MG63 (cell line): ENCODE measurements at regions not wholly inside any gene's neighbourhood (a gene's known extent, or its start where the extent isn't known, plus 50 kb on each side); places are given as distances from the start of the nearest gene placed in this dataset.

Experiments
- DNase-seq: peaks from one replicate; pipeline ENCODE4 v3.0.0-alpha.2; 2020
- H3K27me3 ChIP-seq: fragments of 250-450 bp; sonication (Bioruptor Pico); 2 replicates; pipeline ENCODE4 v1.5.1; 2020; ENCODE audit warnings: mild to moderate bottlenecking, moderate library complexity
- H3K36me3 ChIP-seq: fragments of 250-450 bp; sonication (Bioruptor Pico); 2 replicates; pipeline ENCODE4 v1.5.1; 2020; ENCODE audit warnings: mild to moderate bottlenecking, moderate library complexity
- H3K4me3 ChIP-seq: fragments of 250-450 bp; sonication (Bioruptor Pico); 2 replicates; pipeline ENCODE4 v1.5.1; 2020; ENCODE audit warnings: mild to moderate bottlenecking, moderate library complexity
- H3K9me3 ChIP-seq: fragments of 250-450 bp; sonication (Bioruptor Pico); 2 replicates; pipeline ENCODE4 v1.5.1; 2020; ENCODE audit warnings: mild to moderate bottlenecking, moderate library complexity

DNA sequence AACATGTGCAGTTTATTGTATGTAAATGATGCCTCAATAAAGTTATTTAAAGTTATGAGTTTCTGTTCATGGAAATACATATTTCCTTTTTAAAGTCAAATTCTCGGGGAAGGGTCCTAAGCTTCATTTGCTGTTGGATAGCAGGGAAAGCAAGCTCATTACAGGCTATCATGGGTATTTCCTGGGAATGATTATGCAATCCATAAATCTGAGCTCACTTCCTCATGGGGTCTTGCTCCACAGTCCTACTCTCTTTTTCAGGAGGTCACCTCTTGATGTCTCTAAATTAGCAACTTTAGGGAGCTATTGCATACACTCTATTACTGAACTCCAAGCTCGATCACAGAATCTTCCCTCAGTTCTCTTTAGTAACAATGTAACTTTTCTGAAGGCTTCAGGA is 69.9 kb upstream of the TP63 start:
- H3K27me3 ChIP-seq: no peaks in the 10 kb centered on the region
- H3K4me3 ChIP-seq: no peak overlapping the region
- no peak for DNase-seq
- H3K36me3 ChIP-seq: no peaks in the 10 kb centered on the region
- no peaks in the 10 kb centered on the region; the same call in 1 of the 2 replicates for H3K9me3 ChIP-seq

DNA sequence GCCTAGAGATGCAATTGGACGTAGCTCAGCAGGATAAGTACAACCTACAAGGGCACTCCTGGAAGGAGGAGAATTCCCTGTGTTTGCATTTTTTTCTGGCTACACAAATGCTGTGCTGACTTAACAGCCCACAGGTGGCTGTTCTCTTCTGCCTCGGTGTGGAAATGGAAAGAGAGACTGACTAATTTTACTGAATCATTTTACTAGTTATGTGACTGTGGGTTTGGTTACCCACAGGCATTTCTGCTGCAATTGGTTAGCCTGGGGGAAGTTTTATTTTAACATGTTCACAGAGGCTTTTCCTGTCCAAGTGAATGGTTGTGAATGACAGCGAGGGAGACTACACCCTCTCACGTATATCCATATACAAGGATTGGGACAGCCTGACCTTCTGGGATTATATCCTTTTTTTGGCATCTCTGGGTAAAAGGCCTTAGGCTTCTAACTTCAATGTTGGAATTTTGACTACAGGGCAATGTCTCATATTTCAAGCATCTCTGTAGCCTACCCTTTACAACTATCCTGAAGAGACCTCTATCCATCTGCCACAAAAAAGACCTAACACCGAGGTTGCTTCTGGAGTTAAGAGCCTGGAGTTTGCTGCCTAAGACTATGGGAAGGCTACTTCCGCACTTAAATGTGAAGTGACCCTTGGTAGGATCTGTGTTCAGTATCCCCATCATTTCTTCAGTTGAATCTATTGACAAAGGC is 67.2 kb upstream of the TP63 start:
- DNase-seq: peak; percentile 64
- Histone ChIP-seq H3K27me3 (no peaks in the 10 kb centered on the region), H3K9me3 (no peaks in the 10 kb centered on the region), H3K4me3 (no peak overlapping the region), H3K36me3 (no peaks in the 10 kb centered on the region)

DNA sequence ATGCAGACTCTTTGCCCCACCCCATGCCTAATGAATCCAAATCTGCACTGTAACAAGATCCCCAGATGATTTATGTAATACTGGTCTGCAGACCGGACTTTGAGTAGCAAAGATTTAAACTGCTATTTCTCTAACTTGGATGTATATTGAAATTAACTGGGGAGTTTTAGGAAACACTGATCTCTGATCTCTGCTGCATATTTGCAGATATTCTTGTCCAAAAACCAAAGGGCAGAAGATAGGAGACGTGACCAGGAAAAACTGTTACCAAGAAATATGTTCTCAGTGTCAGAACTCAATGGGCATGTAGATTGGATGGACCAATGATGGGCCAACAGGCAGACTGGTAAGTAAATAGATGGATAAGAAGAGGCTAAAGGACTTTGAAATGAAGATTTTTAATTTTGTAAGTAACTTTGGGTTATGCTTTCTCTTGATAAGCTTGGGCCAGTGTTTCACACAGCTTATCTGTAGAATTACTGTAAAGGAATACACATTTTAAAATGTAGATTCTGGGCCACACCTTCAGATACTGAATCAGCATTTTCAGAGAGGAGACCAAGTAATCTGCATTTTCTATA is 64.5 kb upstream of the TP63 start:
- DNase-seq: no peak
- H3K27me3 ChIP-seq: no peaks in the 10 kb centered on the region
- H3K36me3 ChIP-seq: no peaks in the 10 kb centered on the region
- H3K4me3 ChIP-seq: no peak overlapping the region
- no peaks in the 10 kb centered on the region for H3K9me3 ChIP-seq

DNA sequence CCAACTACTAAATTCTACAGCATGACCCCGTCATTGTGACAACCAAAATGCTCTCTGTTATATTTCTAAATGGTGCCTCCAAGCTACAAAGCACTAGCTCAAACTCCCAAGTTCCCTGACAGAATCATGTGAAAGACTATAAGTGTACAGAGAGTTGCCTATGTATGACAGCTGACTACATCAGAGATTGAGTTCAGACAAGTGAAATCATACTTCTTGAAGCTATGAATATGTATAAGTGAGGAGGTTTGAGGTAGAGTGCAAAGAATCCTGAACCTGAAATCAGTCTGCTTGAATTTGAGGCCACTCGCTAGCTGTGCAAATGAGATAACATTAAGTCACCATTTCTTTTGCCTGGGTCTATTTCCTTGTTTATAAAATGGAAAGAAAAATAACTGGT is 63.9 kb upstream of the TP63 start:
- Histone ChIP-seq H3K4me3 (no peak overlapping the region), H3K36me3 (no peaks in the 10 kb centered on the region), H3K27me3 (no peaks in the 10 kb centered on the region), H3K9me3 (0 out of 2 replicates have a peak, but pooled peaks cover 2% of the 10 kb centered on the region)
- no peak for DNase-seq

DNA sequence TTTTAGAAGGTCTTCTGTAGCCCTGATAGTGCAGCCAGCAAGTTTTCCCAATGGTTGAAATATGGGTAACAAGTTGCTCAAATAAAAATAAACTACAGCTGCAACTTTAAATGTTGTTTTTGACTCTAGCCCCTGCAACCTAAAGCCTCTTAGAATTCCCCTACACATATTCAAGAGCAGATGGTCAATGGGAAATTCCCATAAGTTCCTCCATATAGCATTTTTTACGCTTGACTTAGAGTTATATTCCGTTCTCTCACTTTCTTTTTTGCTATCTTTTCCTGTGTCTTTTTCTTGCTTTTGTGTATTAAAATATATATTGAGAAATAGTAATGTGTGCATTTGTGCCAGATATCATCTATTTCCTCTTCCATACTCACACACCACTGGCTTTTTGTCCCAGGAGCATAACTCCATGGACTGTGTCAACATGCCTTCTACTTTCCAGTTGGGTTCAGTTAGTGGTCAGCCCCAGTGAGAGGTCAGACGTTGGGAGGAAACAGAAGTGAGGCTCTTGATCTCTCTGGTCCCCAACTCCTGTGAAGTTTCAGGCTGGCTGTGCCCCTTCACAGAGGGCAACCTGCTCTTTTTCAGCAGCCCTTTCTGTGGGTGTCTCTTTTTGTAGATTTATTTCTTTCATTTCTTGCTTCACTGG is 63.3 kb upstream of the TP63 start:
- DNase-seq: no peak
- Histone ChIP-seq H3K27me3 (no peaks in the 10 kb centered on the region), H3K36me3 (no peaks in the 10 kb centered on the region), H3K4me3 (no peak overlapping the region), H3K9me3 (0 out of 2 replicates have a peak, but pooled peaks cover 3% of the 10 kb centered on the region)

DNA sequence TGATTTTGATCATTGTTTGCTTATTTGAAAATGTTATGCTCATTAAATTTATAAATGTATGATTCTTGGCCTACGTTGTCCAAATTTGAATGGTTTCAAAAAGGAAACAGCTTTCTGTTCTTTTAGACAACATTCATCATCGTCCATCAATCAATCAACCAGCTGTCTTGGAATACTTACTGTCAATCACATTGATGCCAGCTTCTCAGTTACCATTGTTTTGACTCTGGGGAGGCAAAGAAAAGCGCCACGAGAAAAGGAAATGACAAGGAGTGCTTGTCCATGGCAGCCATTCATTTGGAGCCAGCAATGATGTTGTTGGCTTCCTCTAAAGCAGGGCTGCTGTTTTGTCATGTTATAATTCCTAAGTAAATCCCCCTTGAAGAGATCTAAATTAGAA is 62.2 kb upstream of the TP63 start:
- H3K27me3 ChIP-seq: no peaks in the 10 kb centered on the region
- DNase-seq: no peak
- no peak overlapping the region for H3K4me3 ChIP-seq
- 0 out of 2 replicates have a peak, but pooled peaks cover 3% of the 10 kb centered on the region for H3K9me3 ChIP-seq
- no peaks in the 10 kb centered on the region for H3K36me3 ChIP-seq

DNA sequence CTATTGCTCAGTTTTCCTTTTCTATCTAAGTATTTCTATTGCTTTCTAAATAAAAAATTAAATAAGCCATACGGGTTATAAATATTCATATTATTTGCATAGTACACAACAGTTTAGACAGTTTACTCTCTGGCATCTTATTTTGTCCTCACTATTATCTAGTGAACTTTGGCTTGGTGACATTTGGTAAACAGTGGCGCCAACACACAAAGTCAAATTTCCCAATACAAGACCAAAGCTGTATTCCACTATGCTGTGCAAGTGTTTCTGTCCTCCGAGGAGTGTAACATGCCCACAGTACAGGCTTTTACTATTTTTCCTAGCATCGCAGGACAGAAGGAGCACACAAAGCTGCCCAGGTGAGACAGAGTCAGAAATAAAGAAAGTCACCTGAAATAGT is 61.7 kb upstream of the TP63 start:
- H3K4me3 ChIP-seq: no peak overlapping the region
- H3K9me3 ChIP-seq: 0 out of 2 replicates have a peak, but pooled peaks cover 3% of the 10 kb centered on the region
- no peaks in the 10 kb centered on the region for H3K36me3 ChIP-seq
- H3K27me3 ChIP-seq: no peaks in the 10 kb centered on the region
- DNase-seq: no peak

DNA sequence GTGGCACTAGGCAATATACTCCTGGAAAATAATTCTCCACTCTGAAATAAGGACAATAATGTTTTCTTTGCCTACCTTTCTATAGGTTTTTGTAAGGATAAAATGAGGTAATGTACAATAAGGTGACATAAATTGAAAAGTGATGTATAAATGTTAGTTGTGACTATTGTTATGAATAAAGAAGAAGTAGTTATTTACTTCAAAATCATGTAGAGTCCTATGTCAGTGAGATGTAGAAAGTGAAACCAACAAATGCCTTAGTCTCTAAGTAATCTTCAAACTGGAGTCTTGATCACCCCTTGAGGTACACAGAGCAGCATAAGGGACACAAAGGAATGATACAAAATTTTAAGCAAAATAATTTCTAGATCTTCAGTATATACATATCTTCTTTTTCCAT is 60.3 kb upstream of the TP63 start:
- H3K27me3 ChIP-seq: no peaks in the 10 kb centered on the region
- no peak overlapping the region for H3K4me3 ChIP-seq
- no peak for DNase-seq
- peaks cover 5% of the 10 kb centered on the region; the same call in 1 of the 2 replicates for H3K9me3 ChIP-seq
- no peaks in the 10 kb centered on the region for H3K36me3 ChIP-seq

DNA sequence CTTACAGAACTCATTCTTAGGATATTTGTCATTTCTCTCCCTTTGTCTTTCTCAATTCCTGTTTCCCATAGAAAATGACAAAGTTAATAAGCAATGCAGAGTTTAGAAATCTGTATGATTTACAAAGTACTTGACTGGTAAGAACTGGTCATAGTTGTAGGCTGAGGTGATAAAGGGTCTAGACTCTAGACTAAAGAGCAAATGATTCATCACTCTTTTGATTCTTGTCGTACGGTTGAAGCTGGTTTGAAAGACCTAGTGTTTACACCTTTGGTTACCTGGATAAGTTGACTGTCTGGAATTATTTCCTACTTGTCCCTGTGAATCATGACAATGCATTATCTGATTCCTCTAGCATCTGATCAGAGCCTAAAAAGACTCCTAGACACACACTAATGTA is 58.9 kb upstream of the TP63 start:
- no peaks in the 10 kb centered on the region for H3K36me3 ChIP-seq

DNA sequence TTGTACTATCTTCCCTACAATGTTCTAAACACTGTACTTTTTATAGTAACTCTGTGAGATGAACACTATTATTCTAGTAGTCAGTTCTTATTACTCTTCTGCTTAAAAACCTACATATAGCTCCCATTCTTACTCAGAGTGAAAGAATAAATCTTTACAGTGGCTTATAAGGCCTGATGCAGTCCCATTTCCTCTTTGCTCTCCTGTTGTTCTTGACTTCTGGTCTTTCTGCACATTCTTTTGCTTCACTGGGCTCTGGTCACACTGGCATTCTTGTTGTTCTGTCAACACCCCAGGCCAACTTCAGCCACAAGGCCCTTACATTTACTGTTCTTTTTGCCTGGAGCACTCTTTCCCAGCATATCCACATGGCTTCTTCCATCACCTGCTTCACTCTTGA is 58.2 kb upstream of the TP63 start:
- Histone ChIP-seq H3K4me3 (no peak overlapping the region), H3K27me3 (no peaks in the 10 kb centered on the region), H3K36me3 (no peaks in the 10 kb centered on the region), H3K9me3 (peaks cover 5% of the 10 kb centered on the region; the same call in 1 of the 2 replicates)
- no peak for DNase-seq

More for the DNA sequence above, 58.9 kb upstream of the TP63 start:
- no peak overlapping the region for H3K4me3 ChIP-seq
- no peak for DNase-seq
- H3K9me3 ChIP-seq: peaks cover 5% of the 10 kb centered on the region; the same call in 1 of the 2 replicates
- H3K27me3 ChIP-seq: no peaks in the 10 kb centered on the region

DNA sequence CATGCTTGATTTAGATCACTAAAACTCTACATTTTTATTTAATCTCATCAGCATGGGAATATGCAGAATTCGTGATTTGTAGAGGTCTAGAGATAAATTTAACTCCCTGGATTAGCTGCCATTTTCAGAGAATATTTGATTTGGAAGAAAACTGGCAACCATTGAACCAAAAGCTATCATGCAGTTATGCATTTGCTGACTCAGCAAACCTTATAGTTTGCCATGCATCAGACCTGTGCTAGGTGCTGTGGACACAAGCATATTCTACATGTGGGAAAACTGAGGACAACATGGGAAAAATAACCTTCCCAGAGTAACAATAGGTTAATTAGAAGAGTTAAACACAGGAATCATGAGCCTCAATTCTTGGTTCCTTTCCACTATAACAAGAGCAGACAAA is 54.7 kb upstream of the TP63 start:
- Histone ChIP-seq H3K36me3 (no peaks in the 10 kb centered on the region), H3K4me3 (no peak overlapping the region), H3K9me3 (peaks cover 5% of the 10 kb centered on the region; the same call in 1 of the 2 replicates), H3K27me3 (no peaks in the 10 kb centered on the region)
- DNase-seq: no peak

DNA sequence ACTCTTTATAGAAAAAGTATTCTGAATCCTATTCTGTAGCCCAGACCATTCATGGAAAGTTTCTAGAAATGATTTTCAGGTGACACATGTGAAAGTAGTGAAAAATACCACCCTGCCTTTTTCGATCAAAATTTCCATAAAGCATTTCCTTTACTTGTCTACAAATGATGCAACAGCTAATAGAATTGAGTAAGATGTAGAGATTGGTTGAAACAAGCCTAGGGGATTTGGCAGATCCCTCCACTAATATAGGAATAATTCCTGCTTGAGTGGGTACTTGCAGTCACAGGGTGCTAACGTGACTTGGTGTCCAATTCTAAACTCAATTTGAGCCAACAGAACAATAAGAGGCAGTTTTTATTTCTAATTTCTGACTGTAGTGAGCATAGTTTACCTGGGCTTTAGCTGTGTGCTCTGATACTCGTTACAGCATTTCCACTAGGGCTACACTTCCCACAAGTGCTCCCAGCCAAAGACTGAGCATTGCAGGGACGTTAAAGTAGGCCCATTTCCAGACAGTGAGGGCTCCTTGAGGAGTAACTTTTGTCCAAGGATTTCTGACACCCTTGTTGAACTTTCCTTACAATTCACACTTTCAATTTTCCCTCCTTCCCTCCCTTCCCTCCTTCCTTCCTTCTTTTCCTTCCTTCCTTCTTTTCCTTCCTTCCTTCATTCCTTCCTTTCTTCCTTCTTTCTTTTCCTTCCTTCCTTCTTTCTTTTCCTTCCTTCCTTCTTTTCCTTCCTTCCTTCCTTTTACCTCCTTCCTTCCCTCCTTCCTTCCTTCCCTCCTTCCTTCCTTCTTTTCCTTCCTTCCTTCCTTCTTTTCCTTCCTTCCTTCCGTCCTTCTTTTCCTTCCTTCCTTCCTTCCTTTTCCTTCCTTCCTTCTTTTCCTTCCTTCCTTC is 53.9 kb upstream of the TP63 start:
- Histone ChIP-seq H3K36me3 (no peaks in the 10 kb centered on the region), H3K27me3 (no peaks in the 10 kb centered on the region), H3K4me3 (no peak overlapping the region), H3K9me3 (peaks cover 3% of the 10 kb centered on the region; the same call in 1 of the 2 replicates)
- no peak for DNase-seq

DNA sequence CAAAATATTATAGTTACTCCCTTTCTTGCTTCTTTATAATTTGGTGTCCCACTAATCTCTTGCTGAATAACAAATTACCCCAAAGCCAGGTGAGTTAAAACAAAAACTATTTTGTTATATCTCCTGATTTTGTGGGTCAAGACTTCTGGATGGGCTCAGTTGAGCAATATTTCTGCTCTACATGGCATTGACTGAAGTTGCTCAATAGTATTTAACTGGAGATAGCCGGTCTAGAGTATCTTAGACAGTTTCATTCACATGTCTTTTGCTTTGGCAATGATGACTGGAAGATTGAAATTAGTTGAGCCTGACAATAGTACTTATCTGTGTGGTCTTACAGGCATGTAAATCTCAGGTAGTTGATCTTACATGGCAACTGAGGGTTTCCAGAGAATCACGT is 51.0 kb upstream of the TP63 start:
- no peaks in the 10 kb centered on the region for H3K27me3 ChIP-seq
- DNase-seq: no peak
- H3K36me3 ChIP-seq: no peaks in the 10 kb centered on the region
- peaks cover 3% of the 10 kb centered on the region; the same call in 1 of the 2 replicates for H3K9me3 ChIP-seq
- no peak overlapping the region for H3K4me3 ChIP-seq
